Neural cell (in vitro differentiated cells): ENCODE measurements at regions not wholly inside any gene's neighbourhood (a gene's known extent, or its start where the extent isn't known, plus 50 kb on each side); places are given as distances from the start of the nearest gene placed in this dataset.

ENCODE experiments used
- H2AFZ ChIP-seq: fragments of 200-600, 300-800 bp; sonication (generic), shearing (Covaris generic); 2 replicates; pipeline ENCODE4 v1.6.0; 2014; ENCODE audit warnings: low read depth, mild to moderate bottlenecking, antibody characterized with exemption, low read length, moderate library complexity
- H3F3A ChIP-seq: fragments of 200-600 bp; shearing (Covaris generic); 2 replicates; pipeline ENCODE4 v1.6.1; 2016; ENCODE audit warnings: mild to moderate bottlenecking, moderate library complexity, mixed read lengths, antibody characterized with exemption, low read length; ENCODE audit not compliant: insufficient read depth, poor library complexity, severe bottlenecking
- H3K27ac ChIP-seq: fragments of 200-600, 300-800 bp; sonication (generic), shearing (Covaris generic); 2 replicates; pipeline ENCODE4 v1.5.1; 2014; ENCODE audit warnings: mild to moderate bottlenecking, low read length, moderate library complexity
- H3K27me3 ChIP-seq: fragments of 300-800, 200-600 bp; sonication (generic), shearing (Covaris generic); 2 replicates; pipeline ENCODE4 v1.6.0; 2014; ENCODE audit warnings: mild to moderate bottlenecking, low read depth, low read length, moderate library complexity; ENCODE audit not compliant: insufficient read depth
- H3K36me3 ChIP-seq: fragments of 300-800, 200-600 bp; sonication (generic), shearing (Covaris generic); 2 replicates; pipeline ENCODE4 v1.5.1; 2014; ENCODE audit warnings: mild to moderate bottlenecking, antibody characterized with exemption, low read length, moderate library complexity; ENCODE audit not compliant: insufficient read depth
- H3K4me2 ChIP-seq: fragments of 300-800, 200-600 bp; sonication (generic), shearing (Covaris generic); 2 replicates; pipeline ENCODE4 v1.6.0; 2014; ENCODE audit warnings: mild to moderate bottlenecking, low read length
- H3K4me3 ChIP-seq: fragments of 300-800, 200-600 bp; sonication (generic), shearing (Covaris generic); 2 replicates; pipeline ENCODE4 v1.5.1; 2014; ENCODE audit warnings: mild to moderate bottlenecking, low read length, moderate library complexity
- H3K79me2 ChIP-seq: fragments of 200-600 bp; shearing (Covaris generic); replicated peaks from 2 replicates; pipeline ENCODE4 v1.6.0; 2014; ENCODE audit warnings: mild to moderate bottlenecking, low read length, moderate library complexity; ENCODE audit not compliant: insufficient read depth
- H3K9ac ChIP-seq: fragments of 300-800, 200-600 bp; sonication (generic), shearing (Covaris generic); 2 replicates; pipeline ENCODE4 v1.6.1; 2016; ENCODE audit warnings: mild to moderate bottlenecking, low read length, mixed read lengths
- H3K9me2 ChIP-seq: fragments of 200-600 bp; shearing (Covaris generic); 2 replicates; pipeline ENCODE4 v1.6.1; 2016; ENCODE audit warnings: mild to moderate bottlenecking, low read length, mixed read lengths; ENCODE audit not compliant: insufficient read depth
- H3K9me3 ChIP-seq: fragments of 200-600, 300-800 bp; sonication (generic), shearing (Covaris generic); 2 replicates; pipeline ENCODE4 v1.6.1; 2016; ENCODE audit warnings: mild to moderate bottlenecking, mixed run types, low read length, moderate library complexity, mixed read lengths
- H4K20me1 ChIP-seq: fragments of 200-600 bp; shearing (Covaris generic); 2 replicates; pipeline ENCODE4 v1.6.1; 2016; ENCODE audit warnings: mild to moderate bottlenecking, mixed run types; ENCODE audit not compliant: insufficient read depth
- CTCF ChIP-seq: fragments of 450-650 bp; IDR thresholded peaks from 2 replicates; pipeline ENCODE4 v1.5.1; 2014; ENCODE audit warnings: antibody characterized with exemption, mild to moderate bottlenecking, moderate library complexity; ENCODE audit not compliant: poor library complexity, severe bottlenecking
- EP300 ChIP-seq: fragments of 450-650 bp; conservative IDR thresholded peaks from 2 replicates; pipeline ENCODE4 v1.6.1; 2014; ENCODE audit warnings: antibody characterized with exemption, mild to moderate bottlenecking, moderate library complexity; ENCODE audit not compliant: poor library complexity, severe bottlenecking
- EZH2 ChIP-seq: fragments of 200-600, 300-800 bp; shearing (Covaris generic), sonication (generic); IDR thresholded peaks from 2 replicates; pipeline ENCODE4 v1.6.1; 2014; ENCODE audit warnings: antibody characterized with exemption, low read length, borderline replicate concordance, mild to moderate bottlenecking; ENCODE audit not compliant: insufficient read depth, poor library complexity, severe bottlenecking
- MXI1 ChIP-seq: fragments of 450-650 bp; conservative IDR thresholded peaks from 2 replicates; pipeline ENCODE4 v1.6.1; 2014; ENCODE audit warnings: antibody characterized with exemption, mild to moderate bottlenecking; ENCODE audit not compliant: poor library complexity, severe bottlenecking
- POLR2AphosphoS5 ChIP-seq: IDR thresholded peaks from 2 replicates; pipeline ENCODE4 v1.6.1; 2012
- RAD21 ChIP-seq: fragments of 450-650 bp; conservative IDR thresholded peaks from 2 replicates; pipeline ENCODE4 v1.6.1; 2014; ENCODE audit warnings: antibody characterized with exemption, mild to moderate bottlenecking, moderate library complexity
- REST ChIP-seq: IDR thresholded peaks from 2 replicates; pipeline ENCODE4 v1.6.1; 2012; ENCODE audit warnings: borderline replicate concordance
- SMC3 ChIP-seq: fragments of 450-650 bp; conservative IDR thresholded peaks from 2 replicates; pipeline ENCODE4 v1.6.1; 2014; ENCODE audit warnings: antibody characterized with exemption, mild to moderate bottlenecking, moderate library complexity; ENCODE audit not compliant: poor library complexity
- TAF1 ChIP-seq: IDR thresholded peaks from 2 replicates; pipeline ENCODE4 v1.6.1; 2012; ENCODE audit warnings: low read depth

DNA sequence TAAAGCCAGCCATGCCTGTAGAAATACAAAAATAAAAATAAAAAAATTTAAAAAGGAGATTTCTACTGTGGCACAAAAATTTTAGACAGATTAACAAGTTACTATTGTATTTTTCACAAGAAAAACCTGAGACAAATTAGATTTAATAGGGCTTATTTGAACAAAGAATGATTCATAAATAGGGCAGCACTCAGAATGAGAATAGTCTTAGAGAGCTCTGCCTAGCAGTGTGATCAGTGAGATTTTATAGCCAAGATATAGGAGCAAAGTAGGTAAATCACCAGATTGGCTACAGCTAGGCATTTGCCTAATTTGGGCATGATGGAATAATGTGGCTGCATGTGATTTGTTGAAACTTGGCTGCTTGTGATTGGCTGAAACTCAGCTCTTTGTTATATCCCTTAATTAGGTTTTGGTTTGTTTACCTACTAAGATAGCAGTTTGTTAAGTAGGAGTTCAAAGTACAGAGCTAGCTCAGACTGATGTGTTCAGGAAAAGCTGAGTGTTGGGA, 279.7 kb upstream of the TMTC1 start (continued):
- TF ChIP-seq MXI1 (no peak), TAF1 (no peak), EP300 (no peak)

DNA sequence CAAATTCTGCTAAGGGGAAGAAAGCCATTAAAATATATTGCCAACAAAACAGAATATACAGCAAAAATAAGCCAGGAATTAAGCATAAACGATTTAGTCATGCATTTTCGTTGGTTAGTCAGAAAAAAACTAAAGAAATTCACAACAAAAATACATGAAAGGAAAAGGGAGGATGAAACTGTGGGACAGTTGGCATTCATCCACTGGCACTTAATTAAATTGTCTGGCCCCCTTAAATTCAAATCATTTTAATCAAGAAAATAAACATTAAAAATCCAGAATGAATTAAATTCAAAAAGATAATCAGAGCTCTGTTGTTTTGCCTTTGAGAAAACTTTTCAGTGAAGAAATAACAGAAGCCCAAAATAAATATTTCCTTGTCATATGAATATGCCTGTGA, 264.6 kb upstream of the TMTC1 start:
- Histone ChIP-seq H3K36me3 (no peaks in the 10 kb centered on the region), H3K27me3 (no peaks in the 10 kb centered on the region), H3K27ac (no peak overlapping the region), H3K4me2 (no peak overlapping the region), H3F3A (no peaks in the 10 kb centered on the region), H3K9ac (no peak overlapping the region), H3K9me2 (no peaks in the 10 kb centered on the region), H4K20me1 (no peaks in the 10 kb centered on the region), H3K4me3 (no peak overlapping the region), H2AFZ (no peak overlapping the region), H3K79me2 (no peaks in the 10 kb centered on the region), H3K9me3 (no peaks in the 10 kb centered on the region)
- TF ChIP-seq MXI1 (no peak), SMC3 (no peak), CTCF (no peak), POLR2AphosphoS5 (no peak), EP300 (no peak), EZH2 (no peak), TAF1 (no peak), REST (no peak), RAD21 (no peak)

DNA sequence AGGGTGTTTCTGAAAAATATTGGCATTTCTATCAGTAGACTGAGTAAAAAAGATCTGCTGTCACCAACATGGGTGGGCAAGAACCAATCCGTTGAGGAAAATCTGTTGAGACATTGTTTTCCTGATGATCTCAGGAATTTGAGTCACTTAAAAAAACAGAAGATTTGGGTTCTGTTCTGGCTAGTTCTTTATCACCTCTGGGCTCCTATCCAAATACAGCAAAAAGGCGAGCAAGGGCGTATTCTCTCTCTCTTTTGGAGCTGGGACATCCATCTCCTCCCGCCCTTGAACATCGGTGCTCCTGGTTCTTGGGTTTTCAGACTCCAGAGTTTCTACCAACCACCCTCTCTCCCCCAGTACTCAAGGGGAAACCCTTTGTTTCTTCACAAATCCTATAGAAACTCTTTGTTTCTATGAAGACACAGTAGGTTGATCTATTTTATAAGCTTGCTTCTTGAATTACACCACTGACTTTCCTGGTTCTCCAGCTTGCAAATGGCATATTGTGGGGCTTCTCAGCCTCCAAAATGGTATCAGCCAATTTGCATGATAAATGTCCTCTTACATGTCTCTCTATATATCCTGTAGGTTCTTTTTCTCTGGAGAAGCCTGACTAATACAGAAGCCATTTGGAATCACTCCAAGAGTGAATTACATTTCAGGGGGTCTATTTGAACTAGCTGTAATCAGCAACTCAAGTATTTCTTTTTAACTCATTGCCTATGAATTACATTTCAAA, 263.9 kb upstream of the TMTC1 start:
- Histone ChIP-seq H3K4me3 (no peak overlapping the region), H3K9me2 (no peaks in the 10 kb centered on the region), H3K27ac (no peak overlapping the region), H3K9me3 (no peaks in the 10 kb centered on the region), H3K79me2 (no peaks in the 10 kb centered on the region), H3K4me2 (no peak overlapping the region), H3K9ac (no peak overlapping the region), H3F3A (no peaks in the 10 kb centered on the region), H3K27me3 (no peaks in the 10 kb centered on the region), H3K36me3 (no peaks in the 10 kb centered on the region), H2AFZ (no peak overlapping the region), H4K20me1 (no peaks in the 10 kb centered on the region)
- no peak for TF ChIP-seq TAF1
- TF ChIP-seq EP300, result no peak
- no peak for TF ChIP-seq SMC3
